CD4-positive, alpha-beta T cell treated with Interleukin-2 at 100 ng/mL for 4 hours (primary cell): ENCODE measurements at regions not wholly inside any gene's neighbourhood (a gene's known extent, or its start where the extent isn't known, plus 50 kb on each side); places are given as distances from the start of the nearest gene placed in this dataset.
"Not testable (repeated sequence)": the region's sequence is repeated elsewhere in the genome, so short reads cannot be mapped to it uniquely, and the experiment has no call there.

ENCODE experiments used
- DNase-seq: peaks from one replicate; pipeline ENCODE4 v3.0.0-alpha.2; 2020; ENCODE audit warnings: low spot score

GRCh38 chr4:86481440-86481839, 112.7 kb upstream of the PTPN13 start:
- no peak for DNase-seq

GRCh38 chr4:86482306-86483172, 111.6 kb upstream of the PTPN13 start:
- no peak for DNase-seq

GRCh38 chr4:86483173-86483490, 111.0 kb upstream of the PTPN13 start:
- DNase-seq = no peak

- DNase-seq = no peak
Observed at GRCh38 chr4:86483773-86484172, 110.3 kb upstream of the PTPN13 start.

- no peak for DNase-seq
Observed at GRCh38 chr4:86484241-86484640, 109.9 kb upstream of the PTPN13 start.

- DNase-seq = no peak
Observed at GRCh38 chr4:86487738-86488348, 106.3 kb upstream of the PTPN13 start.

- no peak for DNase-seq
Observed at GRCh38 chr4:86493460-86493859, 100.7 kb upstream of the PTPN13 start.

GRCh38 chr4:86496094-86497080, 97.7 kb upstream of the PTPN13 start:
- DNase-seq = peak; percentile 38

- DNase-seq = no peak
Observed at GRCh38 chr4:86497131-86497530, 97.0 kb upstream of the PTPN13 start.

GRCh38 chr4:86497980-86498862, 95.9 kb upstream of the PTPN13 start:
- DNase-seq = peak; percentile 45

GRCh38 chr4:86498863-86499166, 95.3 kb upstream of the PTPN13 start:
- no peak for DNase-seq

GRCh38 chr4:86500527-86500926, 93.6 kb upstream of the PTPN13 start:
- no peak for DNase-seq

- DNase-seq = no peak
Observed at GRCh38 chr4:86502081-86502480, 92.0 kb upstream of the PTPN13 start.

- no peak for DNase-seq
Observed at GRCh38 chr4:86506591-86506990, 87.5 kb upstream of the PTPN13 start.

- DNase-seq = no peak
Observed at GRCh38 chr4:86508436-86508835, 85.7 kb upstream of the PTPN13 start.

- DNase-seq = no peak
Observed at GRCh38 chr4:86511590-86511989, 82.5 kb upstream of the PTPN13 start.

- DNase-seq = no peak
Observed at GRCh38 chr4:86512631-86513030, 81.5 kb upstream of the PTPN13 start.

GRCh38 chr4:86515963-86516362, 78.2 kb upstream of the PTPN13 start:
- not testable (repeated sequence) for DNase-seq

GRCh38 chr4:86521373-86521969, 72.6 kb upstream of the PTPN13 start:
- no peak for DNase-seq

- DNase-seq = no peak
Observed at GRCh38 chr4:86522349-86522748, 71.8 kb upstream of the PTPN13 start.

GRCh38 chr4:86523333-86523732, 70.8 kb upstream of the PTPN13 start:
- no peak for DNase-seq
